ENCODE measurements at regions not wholly inside any gene's neighbourhood (a gene's known extent, or its start where the extent isn't known, plus 50 kb on each side); places are given as distances from the start of the nearest gene placed in this dataset.

- Histone ChIP-seq H3K27ac (ENCODE audit: low read length) (no peak overlapping the region), H3K9ac (ENCODE audit: low read length) (no peak overlapping the region), H4K20me1 (ENCODE audit: low read length) (no peaks in the 10 kb centered on the region), H3K4me2 (ENCODE audit: low read length) (no peak overlapping the region), H3K27me3 (ENCODE audit: low read length) (no peaks in the 10 kb centered on the region), H3K4me1 (ENCODE audit: insufficient read depth, low read length) (no peaks in the 10 kb centered on the region), H3K9me3 (ENCODE audit: low read length) (no peaks in the 10 kb centered on the region), H3F3A (ENCODE audit: low read length, unreplicated experiment) (no peaks in the 10 kb centered on the region), H3K36me3 (ENCODE audit: low read depth, low read length) (no peaks in the 10 kb centered on the region), H3K79me2 (ENCODE audit: low read length) (no peaks in the 10 kb centered on the region), H3K9me2 (replicated peaks; ENCODE audit: low read length) (no peaks in the 10 kb centered on the region), H3K4me3 (ENCODE audit: low read length) (no peak overlapping the region), H2AFZ (ENCODE audit: low read length) (no peak overlapping the region)
- DNase-seq (no peak), ATAC-seq (no peak)
- intact Hi-C loops (cut with micrococcal nuclease): no loop called here
- TF ChIP-seq EZH2 (IDR thresholded peaks at IDR 0.05; ENCODE audit: low read length, unreplicated experiment): no peak
- no peak for TF ChIP-seq EZH2phosphoT487 (IDR thresholded peaks at IDR 0.05; ENCODE audit: borderline replicate concordance, low read length)
- TF ChIP-seq, protein P1, sequence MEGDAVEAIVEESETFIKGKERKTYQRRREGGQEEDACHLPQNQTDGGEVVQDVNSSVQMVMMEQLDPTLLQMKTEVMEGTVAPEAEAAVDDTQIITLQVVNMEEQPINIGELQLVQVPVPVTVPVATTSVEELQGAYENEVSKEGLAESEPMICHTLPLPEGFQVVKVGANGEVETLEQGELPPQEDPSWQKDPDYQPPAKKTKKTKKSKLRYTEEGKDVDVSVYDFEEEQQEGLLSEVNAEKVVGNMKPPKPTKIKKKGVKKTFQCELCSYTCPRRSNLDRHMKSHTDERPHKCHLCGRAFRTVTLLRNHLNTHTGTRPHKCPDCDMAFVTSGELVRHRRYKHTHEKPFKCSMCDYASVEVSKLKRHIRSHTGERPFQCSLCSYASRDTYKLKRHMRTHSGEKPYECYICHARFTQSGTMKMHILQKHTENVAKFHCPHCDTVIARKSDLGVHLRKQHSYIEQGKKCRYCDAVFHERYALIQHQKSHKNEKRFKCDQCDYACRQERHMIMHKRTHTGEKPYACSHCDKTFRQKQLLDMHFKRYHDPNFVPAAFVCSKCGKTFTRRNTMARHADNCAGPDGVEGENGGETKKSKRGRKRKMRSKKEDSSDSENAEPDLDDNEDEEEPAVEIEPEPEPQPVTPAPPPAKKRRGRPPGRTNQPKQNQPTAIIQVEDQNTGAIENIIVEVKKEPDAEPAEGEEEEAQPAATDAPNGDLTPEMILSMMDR (conservative IDR thresholded peaks at IDR 0.05; ENCODE audit: low read depth, low read length): no peak
- ChIA-PET POLR2A (ENCODE audit: unreplicated experiment) (no interaction called here), CTCF (no interaction called here)
- BruUV-seq (replicated peaks): no TSS peak
These were observed 81.7 kb downstream of the IRX5 start for GRCh38 chr16:55012362-55012761.

- no TSS peak for BruUV-seq (replicated peaks)
- H3K4me2 ChIP-seq (ENCODE audit: low read length): no peak overlapping the region
- H3F3A ChIP-seq (ENCODE audit: low read length, unreplicated experiment): no peaks in the 10 kb centered on the region
- H3K9me2 ChIP-seq (replicated peaks; ENCODE audit: low read length): no peaks in the 10 kb centered on the region
- TF ChIP-seq, protein P1 (conservative IDR thresholded peaks at IDR 0.05; ENCODE audit: low read depth, low read length): no peak
- no peak for TF ChIP-seq EZH2 (IDR thresholded peaks at IDR 0.05; ENCODE audit: low read length, unreplicated experiment)
- no peak for TF ChIP-seq EZH2phosphoT487 (IDR thresholded peaks at IDR 0.05; ENCODE audit: borderline replicate concordance, low read length)
- no peak for DNase-seq
- no peak overlapping the region for H3K27ac ChIP-seq (ENCODE audit: low read length)
- H3K4me1 ChIP-seq (ENCODE audit: insufficient read depth, low read length): no peaks in the 10 kb centered on the region
- no peak overlapping the region for H3K4me3 ChIP-seq (ENCODE audit: low read length)
- H4K20me1 ChIP-seq (ENCODE audit: low read length): no peaks in the 10 kb centered on the region
- intact Hi-C loops (cut with micrococcal nuclease): no loop called here
- no peaks in the 10 kb centered on the region for H3K9me3 ChIP-seq (ENCODE audit: low read length)
- no peak overlapping the region for H2AFZ ChIP-seq (ENCODE audit: low read length)
- no peak overlapping the region for H3K9ac ChIP-seq (ENCODE audit: low read length)
- ChIA-PET CTCF (no interaction called here), POLR2A (ENCODE audit: unreplicated experiment) (no interaction called here)
- no peaks in the 10 kb centered on the region for H3K79me2 ChIP-seq (ENCODE audit: low read length)
- H3K27me3 ChIP-seq (ENCODE audit: low read length): no peaks in the 10 kb centered on the region
- H3K36me3 ChIP-seq (ENCODE audit: low read depth, low read length): no peaks in the 10 kb centered on the region
- ATAC-seq: no peak
These were observed 82.1 kb downstream of the IRX5 start for GRCh38 chr16:55012793-55013192.

GRCh38 chr16:55014022-55014421 is 83.4 kb downstream of the IRX5 start:
- ChIA-PET POLR2A (ENCODE audit: unreplicated experiment) (no interaction called here), CTCF (no interaction called here)
- no peaks in the 10 kb centered on the region for H3K4me1 ChIP-seq (ENCODE audit: insufficient read depth, low read length)
- H3K4me2 ChIP-seq (ENCODE audit: low read length): no peak overlapping the region
- no peaks in the 10 kb centered on the region for H3F3A ChIP-seq (ENCODE audit: low read length, unreplicated experiment)
- no TSS peak for BruUV-seq (replicated peaks)
- no peaks in the 10 kb centered on the region for H4K20me1 ChIP-seq (ENCODE audit: low read length)
- no peak for ATAC-seq
- H3K9me2 ChIP-seq (replicated peaks; ENCODE audit: low read length): no peaks in the 10 kb centered on the region
- no peaks in the 10 kb centered on the region for H3K9me3 ChIP-seq (ENCODE audit: low read length)
- no peaks in the 10 kb centered on the region for H3K79me2 ChIP-seq (ENCODE audit: low read length)
- no peaks in the 10 kb centered on the region for H3K27me3 ChIP-seq (ENCODE audit: low read length)
- intact Hi-C loops (cut with micrococcal nuclease): no loop called here
- no peak overlapping the region for H3K4me3 ChIP-seq (ENCODE audit: low read length)
- H3K27ac ChIP-seq (ENCODE audit: low read length): no peak overlapping the region
- H3K9ac ChIP-seq (ENCODE audit: low read length): no peak overlapping the region
- no peak for TF ChIP-seq EZH2 (IDR thresholded peaks at IDR 0.05; ENCODE audit: low read length, unreplicated experiment)
- TF ChIP-seq EZH2phosphoT487 (IDR thresholded peaks at IDR 0.05; ENCODE audit: borderline replicate concordance, low read length): no peak
- TF ChIP-seq, protein P1 (conservative IDR thresholded peaks at IDR 0.05; ENCODE audit: low read depth, low read length): no peak
- H2AFZ ChIP-seq (ENCODE audit: low read length): no peak overlapping the region
- H3K36me3 ChIP-seq (ENCODE audit: low read depth, low read length): no peaks in the 10 kb centered on the region
- no peak for DNase-seq
